NCI-H1694 treated with DMSO at 0.1 percent for 48 hours (cell line): ENCODE measurements at regions not wholly inside any gene's neighbourhood (a gene's known extent, or its start where the extent isn't known, plus 50 kb on each side); places are given as distances from the start of the nearest gene placed in this dataset.

ENCODE experiments used
- DNase-seq: peaks from one replicate; lab custom pipeline; 2025; lab: John Stamatoyannopoulos, UW

- no peak for DNase-seq
Measured at GRCh38 chr15:91473894-91474545, 374.0 kb downstream of the SV2B start.

- no peak for DNase-seq
Measured at GRCh38 chr15:91476861-91477260, 376.6 kb upstream of the SLCO3A1 start.

DNA sequence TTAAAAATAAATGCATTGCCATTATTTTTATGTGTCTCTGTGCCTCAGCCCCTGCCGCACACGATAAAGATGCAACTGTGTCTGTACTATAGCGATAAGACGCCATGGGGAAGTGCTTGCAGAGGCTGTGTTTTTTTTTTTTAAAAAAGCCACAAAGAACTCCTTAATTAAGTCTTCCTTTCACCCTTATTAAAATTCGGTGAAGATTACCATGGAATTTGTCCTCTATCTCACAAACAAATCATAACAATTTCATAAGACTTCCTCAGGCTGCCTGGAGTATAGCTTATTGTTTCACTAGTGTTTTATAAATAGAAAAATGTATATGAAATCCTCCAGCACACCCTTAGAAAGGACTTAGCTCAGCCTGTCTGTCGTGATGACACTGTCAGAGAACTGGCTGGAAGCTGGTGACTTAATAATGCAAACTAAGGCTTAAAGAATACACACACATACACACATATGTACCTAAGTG is 374.8 kb upstream of the SLCO3A1 start:
- DNase-seq, result no peak

- no peak for DNase-seq
Measured at GRCh38 chr15:91480426-91480825, 373.1 kb upstream of the SLCO3A1 start.

DNA sequence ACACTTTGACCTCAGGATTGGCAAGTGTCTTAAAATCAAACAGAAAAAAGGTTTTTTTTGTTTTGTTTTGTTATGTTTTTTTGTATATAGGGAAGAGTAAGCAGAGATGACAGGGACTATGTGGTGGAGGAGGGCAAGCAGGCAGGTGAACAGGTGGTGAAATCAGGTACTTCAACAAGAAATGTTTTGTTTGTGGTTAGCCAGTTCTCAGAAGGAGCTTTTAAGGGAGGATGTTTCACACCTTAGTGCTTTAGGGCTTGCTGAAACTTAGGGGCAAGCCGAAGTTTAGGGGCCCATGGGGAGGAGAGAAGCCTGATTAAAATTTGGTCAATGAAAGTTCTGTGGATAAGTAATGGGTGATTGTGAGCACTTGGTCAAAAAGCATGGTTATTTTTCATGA is 370.7 kb upstream of the SLCO3A1 start:
- no peak for DNase-seq

DNA sequence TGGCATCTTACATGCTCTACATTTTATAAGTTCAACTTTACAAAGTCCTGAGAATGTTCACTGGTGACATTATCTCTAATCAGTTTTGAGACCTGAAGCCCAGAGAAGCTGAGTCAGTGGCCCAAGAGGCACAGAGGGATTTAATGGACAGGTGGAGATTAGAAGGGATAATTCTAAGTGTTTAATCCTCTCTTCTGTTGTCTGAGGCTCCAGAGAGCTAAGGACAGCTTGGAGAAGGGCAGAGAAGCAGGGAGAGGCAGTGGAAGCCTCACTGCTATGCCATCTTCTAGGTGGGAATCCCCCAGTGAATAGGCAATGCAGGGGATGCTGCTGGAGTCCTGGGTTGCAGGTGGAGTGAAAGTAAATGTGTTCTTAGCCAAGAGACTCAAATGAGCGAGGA is 369.4 kb upstream of the SLCO3A1 start:
- DNase-seq, result no peak

- no peak for DNase-seq
Measured at GRCh38 chr15:91488452-91488851, 365.1 kb upstream of the SLCO3A1 start.

DNA sequence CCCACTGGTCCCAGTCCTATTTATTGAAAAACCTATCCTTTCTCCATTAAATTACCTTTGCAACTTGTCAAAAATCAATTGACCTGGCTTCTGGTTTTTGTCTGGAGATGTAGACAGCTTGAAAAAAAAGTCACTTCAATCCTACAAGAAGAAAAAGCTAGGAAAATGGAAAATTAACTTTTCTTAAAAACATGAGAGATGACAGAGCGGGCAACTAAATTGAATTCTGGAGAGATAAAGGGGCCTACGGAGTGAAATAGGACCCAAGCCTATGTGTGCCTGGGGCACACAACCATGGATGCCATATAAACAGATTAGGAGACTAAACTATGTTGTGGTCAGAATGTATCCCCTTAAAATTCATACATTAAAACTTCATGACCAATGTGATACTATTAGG is 363.3 kb upstream of the SLCO3A1 start:
- no peak for DNase-seq

DNA sequence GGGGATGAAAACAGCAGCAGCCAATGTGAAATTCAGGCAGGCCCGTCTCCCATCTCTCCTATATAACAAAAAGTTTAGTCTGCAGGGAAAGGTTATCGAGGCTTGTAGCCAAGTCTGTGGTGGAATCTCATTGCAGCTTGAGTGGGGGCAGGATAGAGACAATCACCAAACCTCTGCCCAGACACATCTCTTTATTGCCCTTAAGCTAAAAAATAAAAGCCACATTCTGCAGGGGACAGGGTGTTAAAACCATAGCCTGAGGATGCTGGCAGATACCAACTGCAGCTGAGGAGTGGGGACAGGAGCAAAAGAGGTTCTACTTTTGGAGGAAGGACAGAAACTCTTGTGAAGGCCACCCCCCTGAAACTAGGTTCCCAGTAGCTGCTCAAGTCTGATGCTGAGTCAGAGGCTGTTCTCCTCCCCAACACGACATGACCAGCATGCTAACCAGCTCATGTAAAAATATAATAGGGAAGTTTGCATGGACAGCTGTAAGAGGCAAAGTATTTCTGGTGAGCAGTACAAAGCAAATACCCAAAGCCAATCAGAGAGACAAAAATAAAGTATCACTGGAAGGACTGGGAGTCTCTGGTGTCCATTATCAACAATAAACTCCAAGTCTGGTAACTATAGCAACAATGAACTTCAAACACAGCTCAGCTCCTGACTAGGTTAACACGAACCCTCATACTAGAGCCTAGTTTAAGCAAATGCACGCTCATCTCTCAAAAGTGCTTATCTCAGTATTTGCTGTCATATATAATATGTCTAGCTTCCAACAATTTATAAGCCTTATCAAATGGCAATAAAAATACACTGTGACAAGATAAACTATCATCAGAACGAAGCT is 362.2 kb upstream of the SLCO3A1 start:
- DNase-seq, result no peak

GRCh38 chr15:91496754-91497691 is 356.5 kb upstream of the SLCO3A1 start:
- DNase-seq, result no peak

GRCh38 chr15:91498046-91498748 is 355.3 kb upstream of the SLCO3A1 start:
- no peak for DNase-seq

GRCh38 chr15:91498749-91499062 is 354.8 kb upstream of the SLCO3A1 start:
- no peak for DNase-seq

GRCh38 chr15:91499774-91500383 is 353.6 kb upstream of the SLCO3A1 start:
- no peak for DNase-seq

- DNase-seq, result no peak
Measured at GRCh38 chr15:91508633-91509032, 344.9 kb upstream of the SLCO3A1 start.

- DNase-seq, result no peak
Measured at GRCh38 chr15:91514147-91514546, 339.4 kb upstream of the SLCO3A1 start.

DNA sequence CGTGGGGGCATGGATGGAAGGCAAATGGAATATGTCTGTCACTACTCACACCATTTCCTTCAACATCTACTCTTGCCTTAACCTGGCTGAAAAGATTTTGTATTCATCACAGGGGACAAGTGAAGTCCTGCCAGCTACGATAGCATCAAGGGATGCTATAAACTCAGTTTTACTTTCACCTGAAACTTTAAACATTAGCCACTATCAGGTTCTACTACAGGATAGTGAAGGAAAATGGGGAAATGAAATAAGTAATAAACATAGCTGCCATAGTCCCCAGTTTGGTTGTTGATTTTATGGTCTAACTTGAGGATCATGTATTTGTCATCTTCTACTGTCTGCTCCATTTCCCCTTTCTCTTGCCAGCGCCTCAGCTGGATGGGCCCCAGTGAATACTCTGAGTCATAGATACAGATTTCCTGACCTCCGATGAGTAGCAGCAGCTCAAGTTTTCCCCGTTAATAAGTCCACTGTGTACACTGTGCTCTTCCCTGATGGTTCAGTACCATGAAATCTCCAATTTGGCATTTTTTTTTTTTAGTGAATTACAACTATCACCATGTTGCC is 338.2 kb upstream of the SLCO3A1 start:
- DNase-seq, result no peak

DNA sequence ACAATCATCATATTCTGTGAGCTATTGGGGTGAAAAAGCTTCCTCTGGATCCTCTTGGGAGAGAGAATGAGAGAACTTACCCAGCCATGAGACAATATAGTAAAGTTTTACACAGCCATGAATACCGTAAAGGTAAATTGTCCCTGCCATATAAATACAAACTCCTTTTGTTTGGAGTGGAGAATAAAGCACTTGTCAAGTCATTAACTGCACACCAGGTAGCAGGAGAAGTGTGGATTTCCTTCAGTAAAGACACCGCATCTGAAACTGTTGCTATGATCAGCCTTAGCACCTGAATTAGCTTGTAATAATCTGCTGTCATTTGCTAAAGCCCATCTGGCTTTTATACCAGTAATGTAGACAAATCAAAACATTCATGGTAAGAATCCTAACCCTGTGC is 336.6 kb upstream of the SLCO3A1 start:
- DNase-seq, result no peak

- DNase-seq, result no peak
Measured at GRCh38 chr15:91517491-91518200, 335.9 kb upstream of the SLCO3A1 start.

- no peak for DNase-seq
Measured at GRCh38 chr15:91520850-91521249, 332.7 kb upstream of the SLCO3A1 start.

DNA sequence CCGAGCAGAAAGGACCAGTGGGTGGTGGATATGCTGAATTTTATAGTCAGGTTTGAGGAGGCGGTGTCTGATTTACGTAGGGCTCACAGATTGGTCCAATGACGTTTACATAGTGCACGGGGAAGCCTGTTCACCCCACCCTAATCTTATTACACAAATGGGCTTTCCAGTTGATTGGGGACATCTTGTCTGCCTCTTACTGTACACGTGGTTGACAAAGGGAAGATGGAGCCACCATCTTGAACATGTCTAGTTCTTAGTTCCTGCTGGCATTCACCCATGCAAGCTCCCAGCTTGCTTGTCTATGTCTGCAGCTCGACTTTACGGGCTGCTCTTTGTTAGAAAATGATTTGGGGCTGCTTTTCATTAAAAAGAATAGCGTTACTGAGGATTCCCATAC is 332.0 kb upstream of the SLCO3A1 start:
- no peak for DNase-seq
